NB4 (cell line): ENCODE measurements at regions not wholly inside any gene's neighbourhood (a gene's known extent, or its start where the extent isn't known, plus 50 kb on each side); places are given as distances from the start of the nearest gene placed in this dataset.

Experiments
- CTCF ChIP-seq: IDR thresholded peaks from one replicate; pipeline ENCODE4 v1.5.1; 2012; ENCODE audit warnings: low read depth, low read length
- MAX ChIP-seq: IDR thresholded peaks from 2 replicates; pipeline ENCODE4 v1.6.1; 2011; ENCODE audit warnings: low read depth, low read length
- POLR2A ChIP-seq: IDR thresholded peaks from 2 replicates; pipeline ENCODE4 v1.6.1; 2011; ENCODE audit warnings: mild to moderate bottlenecking; ENCODE audit not compliant: insufficient read length; ENCODE audit errors: extremely low read depth

GRCh38 chr1:209040351-209040750, 543.2 kb upstream of the CAMK1G start:
- TF ChIP-seq CTCF, result no peak
- no peak for TF ChIP-seq POLR2A
- no peak for TF ChIP-seq MAX
